GM18498 (cell line): ENCODE measurements at regions not wholly inside any gene's neighbourhood (a gene's known extent, or its start where the extent isn't known, plus 50 kb on each side); places are given as distances from the start of the nearest gene placed in this dataset.
A peak's percentile ranks its signal among the peaks of the same experiment; 100 is the strongest.

Experiments used
- ATAC-seq: cut with Tn5 transposase; IDR thresholded peaks from one replicate; pipeline ENCODE4 v1.9.1; 2021; ENCODE audit warnings: mild to moderate bottlenecking, moderate library complexity; ENCODE audit not compliant: unreplicated experiment

DNA sequence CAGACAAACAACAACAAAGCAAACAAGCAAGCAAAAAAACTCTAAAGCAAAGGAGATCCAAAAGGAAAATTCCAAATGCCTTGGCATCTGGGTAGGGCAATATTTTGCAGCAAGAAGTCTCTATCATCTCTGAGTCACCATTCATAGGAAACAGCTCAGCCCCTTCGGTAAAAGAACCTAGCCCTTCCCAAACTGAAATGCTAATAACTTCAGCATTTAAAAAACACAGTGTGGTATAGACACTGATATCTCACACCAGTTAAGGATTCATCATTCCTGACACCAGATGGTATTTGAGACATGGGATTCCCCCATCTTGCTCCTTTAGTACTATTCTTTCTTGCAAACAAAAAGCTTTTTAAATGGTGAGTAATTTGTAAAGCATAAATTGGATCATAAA lies 491.8 kb downstream of the TXNL1 start:
- no peak for ATAC-seq

DNA sequence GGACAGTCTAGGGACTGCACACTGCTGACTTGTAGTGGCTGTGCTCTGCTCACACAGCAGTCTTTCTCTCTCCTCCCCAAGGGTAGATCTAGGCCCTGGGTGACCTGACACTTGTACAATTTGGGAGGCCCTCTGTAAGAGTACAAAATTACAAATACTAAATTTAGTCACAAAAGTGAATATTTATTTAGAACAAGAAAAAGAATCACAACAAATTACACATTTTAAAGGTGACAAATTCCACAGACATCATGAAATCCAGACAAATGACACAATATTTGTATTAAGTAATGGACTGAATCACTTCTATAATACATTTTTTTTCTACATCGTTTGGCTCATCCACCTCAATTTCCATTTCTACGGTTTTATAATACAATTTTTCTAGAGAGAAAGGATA lies 496.4 kb downstream of the TXNL1 start:
- no peak for ATAC-seq

GRCh38 chr18:56139792-56140254 lies 498.6 kb downstream of the TXNL1 start:
- no peak for ATAC-seq

GRCh38 chr18:56139372-56139771 lies 499.0 kb downstream of the TXNL1 start:
- ATAC-seq, result no peak

- no peak for ATAC-seq
These were observed 502.3 kb downstream of the TXNL1 start for GRCh38 chr18:56136105-56136504.

DNA sequence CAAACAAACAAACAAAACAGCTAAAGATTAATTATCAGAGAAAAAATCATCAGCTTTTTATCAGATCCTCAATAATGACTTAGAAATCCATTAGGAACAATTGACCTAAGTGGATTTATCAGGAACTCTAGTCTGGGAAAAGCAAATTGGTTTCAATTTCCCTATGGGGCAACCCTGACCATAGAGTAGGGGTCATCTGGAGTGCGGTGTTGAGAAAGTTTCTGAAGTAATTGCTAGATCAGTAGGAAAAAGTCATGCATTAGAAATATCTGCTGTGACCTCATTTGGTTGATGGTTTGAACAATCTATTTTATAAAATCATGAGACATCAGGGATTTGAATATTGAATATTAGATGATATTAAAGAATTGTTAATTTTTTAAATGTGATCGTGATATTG lies 507.9 kb downstream of the TXNL1 start:
- no peak for ATAC-seq

DNA sequence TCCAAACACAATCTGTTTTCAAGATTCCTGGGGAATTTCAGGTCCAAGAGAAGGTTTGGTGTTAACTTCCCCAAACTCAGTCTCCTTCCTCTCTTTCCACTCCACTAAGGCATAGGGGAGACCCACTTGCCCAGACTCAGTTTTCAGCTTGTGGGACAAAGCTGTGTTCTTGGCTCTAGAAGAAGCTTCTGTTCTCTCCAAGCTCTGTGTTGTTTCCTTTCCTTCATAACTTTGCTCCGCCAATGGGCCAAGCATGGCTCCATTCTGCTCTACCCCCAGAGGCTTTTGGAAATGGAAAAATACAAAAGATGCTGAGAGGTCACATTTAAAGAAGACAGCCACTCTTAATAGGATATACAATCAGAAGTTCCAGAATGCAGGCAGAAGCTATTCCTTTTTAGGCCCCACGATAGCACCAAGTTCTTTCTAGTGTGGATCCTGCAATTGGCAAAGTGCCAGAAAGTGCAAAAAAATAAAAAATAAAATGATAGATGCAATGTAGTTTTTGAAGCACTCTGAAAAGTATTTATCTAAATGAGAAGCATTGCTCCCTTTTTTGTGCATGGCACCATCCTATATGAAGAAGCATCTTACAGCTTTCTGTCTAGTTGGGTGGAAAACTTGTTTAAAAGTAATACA lies 510.1 kb downstream of the TXNL1 start:
- no peak for ATAC-seq

DNA sequence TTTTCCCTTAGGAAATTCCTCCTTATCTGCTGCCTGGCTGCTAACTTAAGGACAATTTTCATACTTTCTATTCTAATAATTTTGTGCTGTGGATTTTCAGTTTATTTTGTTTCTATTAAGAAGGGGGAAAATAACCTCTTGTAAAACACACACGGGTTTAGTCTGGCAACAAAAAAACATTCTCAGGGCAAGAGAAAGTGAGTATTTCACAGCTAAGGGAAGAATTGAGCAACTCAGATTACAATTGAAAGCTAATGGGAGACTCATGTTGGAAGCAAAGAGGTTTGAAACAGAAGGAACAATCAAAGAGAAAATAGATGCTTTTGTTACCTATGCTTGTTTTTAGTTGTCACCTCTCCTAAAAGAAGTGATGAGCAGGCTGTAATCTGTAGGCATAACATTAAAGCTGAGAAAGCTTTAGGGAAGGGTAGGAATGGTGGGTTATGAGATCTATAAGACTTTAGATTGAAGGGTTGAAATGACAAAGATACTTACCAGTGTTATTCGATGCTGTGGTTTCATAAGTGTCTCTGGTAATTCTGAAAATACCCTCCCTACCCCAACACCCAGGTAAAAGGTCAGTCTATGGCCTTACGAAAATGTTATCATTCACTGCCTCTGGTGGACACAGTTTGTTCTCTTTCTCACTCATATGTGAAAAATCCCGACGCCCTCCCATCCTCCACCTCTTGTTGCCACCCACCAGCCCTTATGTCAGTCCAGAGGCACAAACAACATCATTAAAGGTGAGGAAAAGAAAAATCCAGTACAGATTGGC lies 510.9 kb downstream of the TXNL1 start:
- ATAC-seq, result no peak

DNA sequence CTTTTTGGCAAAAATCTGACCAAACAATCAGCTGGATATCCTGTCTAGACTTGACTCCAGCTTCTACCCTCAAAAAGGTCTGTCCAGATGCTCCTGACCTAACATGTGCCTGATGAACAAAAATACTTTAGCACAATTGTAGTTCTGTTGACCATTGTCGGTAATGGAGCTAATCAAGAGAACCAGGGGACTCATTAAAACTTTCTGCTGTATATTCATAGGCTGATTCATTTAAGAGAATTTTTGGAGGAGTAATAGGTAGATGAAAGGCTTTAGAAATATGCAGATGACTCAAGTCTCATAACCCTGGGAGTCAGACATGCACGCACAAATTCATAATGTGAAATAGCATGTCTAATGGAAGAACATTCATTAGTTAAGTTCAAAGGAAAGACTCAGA lies 514.2 kb downstream of the TXNL1 start:
- no peak for ATAC-seq

GRCh38 chr18:56121669-56122068 lies 516.7 kb downstream of the TXNL1 start:
- no peak for ATAC-seq

DNA sequence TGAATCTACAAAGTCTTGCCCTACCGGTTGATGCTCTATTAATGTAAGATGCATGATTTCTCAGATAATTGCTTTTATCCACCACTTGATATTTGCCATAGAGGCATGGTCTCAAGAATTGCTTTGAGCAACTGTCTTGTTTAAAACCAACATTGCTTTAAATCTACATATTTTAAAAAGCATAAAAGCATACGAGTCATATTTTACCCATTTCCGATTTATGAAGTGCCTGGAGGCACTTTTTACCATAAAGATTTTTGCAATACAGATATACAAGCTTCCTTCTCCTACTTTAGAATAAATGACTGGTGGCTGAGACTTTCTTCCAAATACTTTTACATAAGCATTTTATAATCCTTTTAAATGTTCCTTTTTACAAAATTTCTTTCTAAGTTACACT lies 517.6 kb downstream of the TXNL1 start:
- ATAC-seq, result no peak

- ATAC-seq, result no peak
These were observed 518.7 kb downstream of the TXNL1 start for GRCh38 chr18:56119681-56120080.

DNA sequence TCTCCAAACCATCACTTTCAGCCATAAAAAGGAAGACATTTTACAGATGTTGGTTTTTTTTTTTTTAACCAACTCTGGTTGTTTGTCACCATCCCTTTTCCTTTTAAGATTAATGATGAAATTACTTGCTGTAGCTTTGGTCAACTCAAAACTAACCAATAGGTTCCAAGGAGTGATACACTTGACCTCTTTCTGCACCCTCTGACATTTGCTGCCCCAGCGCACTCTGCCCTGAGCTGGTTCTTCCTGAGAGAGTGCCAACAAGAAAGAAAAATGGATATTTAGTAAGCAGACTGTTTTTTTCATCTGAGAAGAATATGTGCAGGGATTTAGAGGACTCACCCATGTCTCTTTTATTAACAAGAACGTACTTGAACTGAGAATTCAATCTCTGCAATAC lies 520.0 kb downstream of the TXNL1 start:
- ATAC-seq, result no peak

DNA sequence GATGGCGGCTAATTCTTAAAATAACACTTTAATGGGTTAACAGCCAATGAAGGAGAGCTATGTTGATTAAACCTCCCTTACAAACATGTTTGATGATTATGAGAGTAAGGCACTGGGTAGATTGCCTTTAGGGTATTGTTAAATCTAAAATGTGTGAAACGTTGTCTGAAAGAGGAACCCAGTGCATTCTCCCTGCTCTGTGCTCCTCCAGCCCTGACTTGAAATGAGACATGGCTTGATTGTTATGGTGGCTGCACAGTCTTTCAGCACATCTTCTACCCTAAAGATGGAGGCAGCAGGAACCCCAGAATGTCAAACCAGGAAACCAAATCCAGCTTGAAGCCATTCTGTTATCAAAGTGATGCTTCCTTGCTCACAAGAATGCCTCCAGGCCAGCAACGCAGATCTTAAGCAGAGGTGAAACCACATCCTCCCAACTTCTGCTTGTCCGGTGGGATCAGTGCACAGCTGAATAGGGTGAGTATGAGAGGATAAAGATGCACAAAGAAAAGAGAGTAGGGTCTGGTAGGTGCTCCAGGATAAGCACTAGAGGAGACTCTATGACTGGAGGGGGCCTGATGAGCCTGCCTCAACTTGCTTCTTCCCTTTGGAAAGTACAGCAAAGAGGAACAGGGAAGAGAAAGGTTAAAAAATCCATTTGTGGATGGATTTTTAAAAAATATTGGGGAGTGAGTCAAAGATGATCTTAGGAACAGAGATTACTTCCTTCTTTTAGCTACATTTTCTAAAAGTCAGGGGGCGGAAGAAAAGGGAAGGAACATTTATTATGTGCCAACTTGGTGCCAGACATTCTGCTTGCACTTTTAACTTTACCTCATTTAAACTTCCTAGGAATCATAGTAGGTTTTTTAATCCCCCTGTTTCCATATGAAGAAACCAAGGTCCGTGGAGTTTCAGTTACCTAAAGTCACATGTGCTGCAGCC lies 523.0 kb downstream of the TXNL1 start:
- no peak for ATAC-seq

GRCh38 chr18:56112984-56113383 lies 525.0 kb upstream of the TCF4 start:
- no peak for ATAC-seq

- ATAC-seq, result peak; percentile 97
These were observed 524.2 kb upstream of the TCF4 start for GRCh38 chr18:56112013-56112749.

GRCh38 chr18:56109757-56110156 lies 521.8 kb upstream of the TCF4 start:
- no peak for ATAC-seq

GRCh38 chr18:56108478-56109367 lies 520.7 kb upstream of the TCF4 start:
- ATAC-seq, result no peak

GRCh38 chr18:56107821-56108477 lies 520.0 kb upstream of the TCF4 start:
- ATAC-seq, result no peak
